RPMI8226 (cell line): ENCODE measurements at regions not wholly inside any gene's neighbourhood (a gene's known extent, or its start where the extent isn't known, plus 50 kb on each side); places are given as distances from the start of the nearest gene placed in this dataset.

Experiments used
- DNase-seq: peaks from one replicate; pipeline ENCODE4 v3.0.0-alpha.2; 2015

DNA sequence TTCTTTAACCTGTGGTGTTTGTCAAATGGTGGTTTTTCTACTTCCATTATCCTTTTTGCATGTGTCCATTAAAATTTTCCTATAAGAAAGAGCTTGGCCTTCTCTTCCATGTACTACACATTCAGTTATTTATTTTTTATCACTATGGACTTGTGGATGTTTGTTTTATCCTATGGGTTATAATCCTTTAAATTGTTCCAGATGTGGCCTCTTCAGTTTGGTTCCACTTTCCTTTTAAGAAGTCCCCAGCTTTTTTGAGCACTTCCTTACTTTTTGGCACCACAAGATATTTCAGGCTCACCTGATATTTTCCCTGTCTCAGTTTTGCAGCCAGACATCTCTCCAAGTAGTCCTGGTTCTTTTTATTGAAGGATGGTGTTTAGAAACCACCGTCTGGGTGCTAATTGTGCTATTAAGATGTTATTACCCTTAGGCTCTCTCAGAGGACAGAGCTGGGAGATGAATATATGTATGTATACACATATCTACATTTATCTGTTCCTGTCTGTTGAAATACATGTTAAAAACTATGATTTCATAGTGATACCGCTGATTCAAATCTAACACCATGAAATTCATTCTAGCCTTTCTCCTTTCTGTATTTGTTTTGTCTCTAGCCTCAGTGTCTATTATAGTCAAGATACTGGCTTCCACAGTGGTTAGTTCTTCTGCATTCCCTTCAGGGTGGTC is 408.5 kb upstream of the RGS6 start:
- no peak for DNase-seq

DNA sequence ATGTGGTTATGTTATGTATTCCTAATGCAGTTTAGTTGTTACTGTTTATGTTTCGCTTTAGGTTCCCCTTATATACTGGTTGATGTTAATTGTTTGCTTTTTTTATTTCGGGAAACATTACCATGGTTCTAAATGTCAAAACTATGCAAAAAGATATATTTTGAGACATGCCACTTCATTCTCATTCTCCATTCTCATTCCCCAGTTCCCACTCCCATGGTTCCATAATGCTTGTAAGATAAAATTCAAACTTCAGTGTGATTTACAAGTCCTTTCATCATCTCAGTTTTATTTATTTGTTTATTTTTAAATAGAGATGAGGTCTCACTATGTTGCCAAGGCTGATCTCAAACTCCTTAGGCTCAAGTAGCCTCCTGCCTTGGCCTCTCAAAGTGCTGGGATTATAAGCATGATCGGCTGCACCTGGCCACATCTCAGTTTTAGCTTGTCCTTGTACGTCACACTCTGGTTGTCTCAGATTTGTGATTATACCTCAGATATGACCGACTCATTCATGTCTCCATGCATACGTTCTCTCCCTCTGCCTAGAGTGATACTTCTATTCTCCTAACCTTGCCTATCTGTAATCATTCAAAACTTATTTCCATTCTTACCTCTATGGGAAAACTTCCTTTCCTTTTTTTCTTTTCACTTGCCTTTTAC is 407.8 kb upstream of the RGS6 start:
- DNase-seq = no peak

DNA sequence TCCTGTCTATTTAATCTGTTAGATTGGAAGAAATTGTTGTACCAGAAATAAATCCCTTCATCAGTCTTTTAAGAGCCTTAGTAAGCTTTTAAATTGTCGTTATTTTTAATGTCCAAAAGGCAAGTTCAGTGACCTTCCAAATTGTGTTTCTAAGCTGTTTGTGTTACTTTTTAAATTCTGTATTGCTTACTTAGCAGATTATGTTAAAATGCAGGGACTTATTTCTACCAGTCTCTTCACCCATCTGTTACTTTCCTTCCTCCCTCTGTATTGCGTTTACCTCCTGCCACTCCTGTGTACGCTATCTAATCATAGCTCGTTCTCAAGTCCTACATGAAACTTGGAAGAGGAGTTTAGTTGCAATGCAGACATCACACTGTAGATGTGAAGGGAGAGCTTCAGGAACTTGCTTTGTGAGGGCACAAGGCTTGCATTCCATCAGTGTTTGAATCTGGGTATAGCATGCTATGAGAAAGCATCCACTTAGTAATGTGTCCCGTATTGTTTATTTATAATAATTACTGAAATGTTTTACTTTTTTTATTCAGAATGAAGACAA is 406.5 kb upstream of the RGS6 start:
- DNase-seq = no peak

DNA sequence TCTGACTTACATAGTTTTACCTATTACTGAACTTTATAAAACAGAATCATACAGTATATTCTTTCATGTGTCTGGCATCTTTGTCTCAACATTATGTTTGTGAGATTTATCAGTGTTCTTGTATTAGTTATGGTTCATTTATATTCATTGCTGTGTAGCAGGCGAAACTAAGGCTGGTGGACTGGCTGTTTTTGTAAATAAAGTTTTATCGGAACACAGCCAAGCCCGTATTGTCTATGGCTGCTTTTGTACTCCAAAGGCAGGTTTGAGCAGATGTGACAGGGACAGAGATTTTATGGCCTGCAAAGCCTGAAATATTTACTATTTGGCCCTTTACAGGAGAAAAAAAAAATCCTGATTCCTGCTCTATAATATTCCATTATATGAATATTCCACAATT is 405.8 kb upstream of the RGS6 start:
- no peak for DNase-seq

DNA sequence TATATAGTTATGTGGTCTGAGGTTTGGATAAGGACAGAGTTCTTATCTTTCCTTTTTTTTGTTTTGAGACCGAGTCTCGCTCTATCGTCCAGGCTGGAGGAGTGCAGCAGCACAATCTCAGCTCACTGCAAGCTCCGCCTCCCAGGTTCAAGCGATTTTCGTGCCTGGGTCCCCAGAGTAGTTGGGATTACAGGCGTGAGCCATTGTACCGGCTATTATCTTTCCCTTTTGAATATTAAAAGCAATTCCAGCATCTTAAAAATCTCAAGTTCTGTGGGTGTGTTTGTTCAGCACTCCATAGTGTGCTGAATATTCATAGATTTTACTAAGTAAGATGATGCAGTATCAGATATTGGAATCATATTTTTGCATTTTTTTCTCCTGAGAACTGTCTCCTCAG is 404.4 kb upstream of the RGS6 start:
- DNase-seq = no peak

DNA sequence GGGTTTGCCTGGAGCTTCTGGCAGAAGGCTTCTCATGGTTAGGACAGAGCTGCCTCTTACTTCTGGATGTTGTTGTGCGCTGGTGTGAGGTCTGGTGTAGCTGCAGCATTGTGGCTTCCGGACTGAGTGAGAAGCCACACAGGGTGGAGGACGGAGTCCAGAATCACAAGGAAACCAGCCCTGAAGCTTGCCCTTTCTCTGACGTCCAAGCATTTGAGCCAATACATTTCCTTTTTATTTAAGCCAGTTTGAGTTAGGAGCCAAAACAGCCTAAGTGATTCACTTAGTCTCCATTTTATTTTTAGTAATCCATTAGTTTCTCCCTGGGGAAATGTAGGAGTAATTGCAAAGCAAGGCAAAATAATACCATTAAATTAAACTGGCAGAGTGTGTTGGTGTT is 402.4 kb upstream of the RGS6 start:
- no peak for DNase-seq

DNA sequence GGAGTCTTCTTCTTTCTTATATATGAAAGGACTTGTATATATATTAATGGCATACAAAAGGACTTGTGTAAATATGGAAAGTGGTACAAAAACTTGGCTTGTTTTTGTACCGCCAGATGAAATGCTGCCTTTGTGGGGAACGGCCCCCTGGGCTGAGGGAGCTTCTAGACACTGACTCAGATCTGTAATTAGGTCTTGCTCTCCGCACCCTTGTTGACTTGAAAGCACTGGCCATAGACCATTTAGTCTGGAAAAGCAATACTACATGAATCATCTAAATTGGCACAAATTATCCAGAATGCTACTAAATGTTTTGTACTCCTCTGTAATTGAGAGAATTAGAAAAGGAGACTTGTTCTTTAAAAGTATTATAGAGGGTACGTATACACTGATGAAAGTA is 399.9 kb upstream of the RGS6 start:
- no peak for DNase-seq

DNA sequence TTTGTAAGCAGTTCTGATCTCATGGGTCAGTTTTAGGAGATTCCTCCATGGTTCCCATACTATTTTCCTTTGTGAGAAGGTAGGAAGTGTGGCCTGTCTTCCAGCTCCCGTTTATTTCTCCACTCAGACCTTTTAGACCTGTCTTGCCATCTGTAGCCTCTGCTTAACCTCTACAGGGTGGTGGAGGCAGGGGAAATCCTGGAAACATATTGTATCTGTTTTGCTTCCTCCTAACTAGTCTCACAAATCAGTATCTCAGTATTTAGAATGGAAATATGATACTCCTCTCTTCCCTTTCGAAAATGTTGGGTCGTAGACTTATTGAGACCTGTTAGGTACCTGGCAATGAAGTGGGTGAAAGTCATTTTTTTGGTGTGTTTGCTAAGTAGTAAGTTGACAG is 399.4 kb upstream of the RGS6 start:
- no peak for DNase-seq

DNA sequence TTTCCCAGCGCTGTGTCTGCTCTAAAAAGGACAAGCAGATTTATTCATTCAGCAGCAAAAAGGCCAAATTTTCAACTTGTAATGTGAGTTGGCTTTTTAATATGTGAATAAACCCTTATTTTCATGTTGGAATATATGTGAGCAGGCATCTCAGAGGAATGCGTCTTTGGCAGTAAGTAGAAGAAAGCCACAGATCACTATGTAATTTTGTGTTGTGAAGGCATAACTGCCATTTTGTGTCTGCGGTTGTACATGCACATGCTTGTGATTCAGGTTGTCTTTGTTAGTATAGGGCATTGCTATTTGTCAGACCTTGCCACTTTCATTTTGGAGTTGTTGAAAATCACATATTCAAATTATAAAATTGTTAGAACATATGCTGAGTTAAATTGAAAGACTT is 398.8 kb upstream of the RGS6 start:
- no peak for DNase-seq

DNA sequence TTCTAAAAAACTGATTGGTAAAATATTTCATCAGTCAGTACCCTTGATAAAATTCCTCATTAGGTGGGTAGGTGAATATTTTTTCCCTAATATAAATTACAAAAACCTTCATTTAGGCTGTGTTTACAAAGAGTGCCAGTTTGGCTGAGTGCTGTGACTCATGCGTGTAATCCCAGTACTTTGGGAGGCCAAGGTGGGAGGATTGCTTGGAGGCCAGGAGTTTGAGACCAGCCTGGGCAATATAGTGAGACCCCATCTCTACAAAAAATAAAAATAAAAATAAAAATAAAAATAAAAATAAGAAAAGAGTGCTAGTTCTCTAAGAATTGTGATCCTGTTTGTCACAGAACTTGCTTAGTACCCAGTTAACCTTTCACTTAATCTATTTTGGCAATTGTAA is 398.4 kb upstream of the RGS6 start:
- no peak for DNase-seq

DNA sequence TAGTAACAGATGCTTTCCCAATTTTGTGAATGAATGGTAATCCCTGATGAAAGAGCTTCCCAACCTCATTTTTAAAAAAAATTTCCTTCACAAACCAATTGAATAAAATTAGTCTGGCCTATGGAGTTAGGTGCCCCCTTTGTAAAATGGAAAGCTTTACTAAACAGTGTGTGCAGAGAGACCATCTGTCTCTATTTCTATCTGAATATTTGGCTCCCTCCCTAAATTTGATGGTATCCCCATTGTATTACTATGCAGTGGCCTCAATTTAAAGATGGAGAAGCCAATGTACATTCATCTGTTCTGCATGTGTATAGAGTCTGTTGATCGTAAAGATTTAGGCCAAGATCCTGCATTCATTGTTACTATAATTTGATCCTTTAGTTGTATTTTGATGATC is 397.7 kb upstream of the RGS6 start:
- DNase-seq = no peak

DNA sequence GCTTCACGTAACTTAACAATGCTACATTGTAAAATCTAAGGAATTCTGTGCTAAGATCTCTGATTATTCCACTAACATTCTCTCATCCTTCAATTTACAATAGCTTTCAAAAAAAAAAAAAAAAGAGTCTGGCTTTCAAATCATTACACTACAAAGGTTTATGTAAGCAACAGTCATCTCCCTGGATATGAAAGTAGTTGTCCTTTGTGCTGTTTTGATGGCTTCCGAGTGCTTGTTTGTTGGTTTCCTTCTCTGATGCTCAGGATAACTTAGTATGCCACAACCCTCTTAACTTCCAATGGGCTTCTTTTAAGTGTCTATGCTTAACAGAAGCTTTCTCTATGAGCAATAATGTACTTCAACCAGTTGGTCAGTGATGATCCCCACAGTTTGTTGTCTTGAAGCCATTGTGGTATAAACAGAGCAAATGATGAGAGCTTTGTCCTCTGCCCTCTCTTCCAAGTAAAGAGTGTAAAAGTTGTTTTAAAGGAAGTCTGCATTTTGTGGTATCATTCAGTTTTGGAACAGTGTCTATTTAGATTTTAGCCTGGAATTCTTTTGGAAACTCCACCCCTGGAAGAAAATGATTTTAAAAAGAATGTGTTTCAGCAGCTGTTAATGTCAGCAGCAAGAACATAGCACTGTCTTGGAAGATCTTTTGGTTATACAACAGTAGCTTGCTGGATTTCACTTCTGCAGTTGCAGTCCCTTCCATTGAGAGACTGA is 396.1 kb upstream of the RGS6 start:
- no peak for DNase-seq

DNA sequence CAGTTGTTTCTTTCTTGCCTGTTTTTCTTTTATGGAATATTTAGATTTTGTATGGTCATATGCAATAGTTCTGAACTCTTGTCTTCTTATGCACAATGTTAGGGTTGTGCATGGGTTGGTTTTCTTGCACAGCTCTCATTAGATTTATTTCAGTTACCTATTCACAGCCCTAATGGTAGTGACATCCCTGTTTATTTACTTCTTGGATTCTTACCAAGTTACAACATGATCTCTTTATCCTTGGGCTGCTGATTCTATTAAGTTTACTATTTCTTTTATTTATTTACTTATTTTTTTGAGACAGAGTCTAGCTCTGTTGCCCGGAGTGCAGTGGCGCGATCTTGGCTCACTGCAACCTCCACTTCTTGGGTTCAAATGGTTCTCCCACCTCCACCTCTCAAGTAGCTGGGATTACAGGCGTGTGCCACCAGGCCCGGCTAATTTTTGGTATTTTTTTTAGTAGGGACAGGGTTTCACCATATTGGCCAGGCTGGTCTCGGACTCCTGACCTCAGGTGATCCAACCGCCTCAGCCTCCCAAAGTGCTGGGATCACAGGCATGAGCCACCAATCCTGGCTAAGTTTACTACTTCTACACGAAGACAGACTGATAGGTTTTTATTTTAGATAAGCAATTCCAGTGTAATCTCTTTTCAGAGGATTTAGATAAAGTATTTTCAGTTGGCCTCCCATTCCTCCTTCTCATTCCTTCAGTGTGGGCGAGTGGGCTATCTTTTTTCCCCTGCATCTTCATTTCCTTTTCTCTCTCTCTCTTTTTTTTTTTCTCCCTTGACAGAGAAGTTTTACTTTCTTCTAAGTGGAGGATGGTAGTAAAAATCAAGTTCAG is 395.1 kb upstream of the RGS6 start:
- no peak for DNase-seq

DNA sequence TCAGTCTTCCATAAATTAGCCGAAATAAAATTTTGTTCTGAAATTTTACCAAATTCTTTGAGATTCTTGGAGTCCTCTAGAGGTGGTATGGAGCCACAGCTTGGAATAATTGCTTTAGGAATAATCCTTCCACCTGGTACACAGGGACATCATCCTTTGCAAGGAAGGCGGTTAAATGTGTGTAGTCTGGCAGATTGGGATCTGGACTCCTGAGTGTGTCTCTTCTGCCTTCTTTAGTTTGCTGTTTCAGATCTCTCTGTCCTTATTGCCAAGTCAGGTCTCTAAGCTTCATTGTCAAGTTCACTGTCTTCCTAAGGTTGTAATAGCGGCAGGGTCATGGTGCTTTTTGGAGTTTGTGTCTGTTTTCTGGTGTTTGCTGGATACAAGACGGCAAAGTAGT is 393.9 kb upstream of the RGS6 start:
- DNase-seq = no peak

DNA sequence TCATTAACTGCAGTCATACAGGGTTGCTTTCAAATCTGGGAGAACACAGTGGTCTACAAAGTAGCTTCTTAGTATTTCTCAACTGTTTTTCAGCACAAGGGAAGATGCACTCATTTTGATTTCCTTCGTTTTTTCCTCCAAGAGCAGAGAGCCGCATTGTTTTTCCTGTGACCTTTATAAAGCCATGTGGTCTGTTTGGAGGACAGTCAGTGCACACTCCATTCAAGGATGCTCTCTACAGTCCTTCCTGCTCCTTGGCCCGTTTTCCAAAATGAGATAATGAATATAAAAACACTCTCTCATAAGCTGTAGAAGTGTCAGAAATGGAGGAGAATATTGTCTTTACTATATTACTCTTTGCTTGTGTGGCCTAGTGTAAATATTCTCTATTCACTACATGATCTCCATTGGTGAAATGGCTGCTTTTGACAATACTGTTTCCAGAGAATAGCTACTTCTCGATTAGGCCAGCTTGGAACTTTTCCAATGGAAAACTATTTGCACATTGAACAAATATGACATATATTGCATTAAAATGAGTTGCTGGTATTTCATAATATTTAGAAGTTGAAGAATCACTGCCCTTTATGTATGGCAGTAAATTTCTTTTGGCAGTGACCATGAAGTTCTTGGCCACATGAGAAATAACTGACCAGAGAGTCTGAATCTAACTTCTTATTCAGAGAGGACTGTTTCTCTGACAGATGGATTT is 393.1 kb upstream of the RGS6 start:
- no peak for DNase-seq

DNA sequence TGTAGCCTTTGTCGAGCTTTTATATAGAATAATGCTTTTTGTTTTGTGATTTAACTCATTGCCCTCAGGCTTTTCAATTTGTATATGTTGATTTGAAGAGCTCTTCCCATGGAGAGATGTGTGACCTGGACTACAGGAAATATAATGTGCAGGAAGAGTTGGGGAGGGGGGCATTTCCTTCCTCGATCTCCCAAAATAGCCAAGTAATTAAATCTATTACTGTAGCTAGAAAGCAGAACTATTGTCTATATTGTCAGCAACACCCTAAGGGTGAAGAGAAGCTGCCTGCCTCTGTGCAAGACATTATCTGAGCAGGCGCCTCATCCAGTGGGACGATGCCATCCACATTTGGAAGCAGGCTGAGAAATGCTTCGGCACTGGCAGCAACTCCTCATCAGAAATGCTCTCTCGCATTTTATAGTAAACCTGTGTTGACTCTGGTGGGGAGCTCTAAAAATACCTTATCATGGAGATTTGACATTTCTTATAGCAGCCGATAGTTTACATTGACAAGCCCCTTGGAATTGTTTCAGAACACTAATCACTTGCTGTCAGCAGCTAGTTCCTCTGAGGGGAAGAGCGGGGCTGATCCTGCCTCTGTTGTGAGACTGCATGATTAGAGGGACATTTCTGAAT is 392.5 kb upstream of the RGS6 start:
- DNase-seq = no peak

DNA sequence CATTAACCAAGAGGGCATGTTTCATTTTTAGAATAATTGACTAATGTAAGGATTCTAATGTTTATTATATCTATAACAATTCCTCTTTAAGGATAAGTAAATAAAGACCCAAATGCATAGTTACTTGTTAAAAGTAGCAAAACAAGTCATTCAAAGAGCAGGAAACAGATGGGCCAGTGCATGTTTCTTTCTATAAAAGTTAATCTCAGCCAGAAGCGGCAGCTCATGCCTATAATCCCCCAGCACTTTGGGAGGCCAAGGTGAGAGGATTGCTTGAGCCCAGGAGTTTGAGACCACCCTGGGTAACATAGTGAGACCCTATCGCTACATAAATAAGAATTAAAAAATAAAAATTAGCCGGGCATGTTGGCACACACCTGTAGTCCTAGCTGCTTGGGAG is 391.0 kb upstream of the RGS6 start:
- DNase-seq = no peak

DNA sequence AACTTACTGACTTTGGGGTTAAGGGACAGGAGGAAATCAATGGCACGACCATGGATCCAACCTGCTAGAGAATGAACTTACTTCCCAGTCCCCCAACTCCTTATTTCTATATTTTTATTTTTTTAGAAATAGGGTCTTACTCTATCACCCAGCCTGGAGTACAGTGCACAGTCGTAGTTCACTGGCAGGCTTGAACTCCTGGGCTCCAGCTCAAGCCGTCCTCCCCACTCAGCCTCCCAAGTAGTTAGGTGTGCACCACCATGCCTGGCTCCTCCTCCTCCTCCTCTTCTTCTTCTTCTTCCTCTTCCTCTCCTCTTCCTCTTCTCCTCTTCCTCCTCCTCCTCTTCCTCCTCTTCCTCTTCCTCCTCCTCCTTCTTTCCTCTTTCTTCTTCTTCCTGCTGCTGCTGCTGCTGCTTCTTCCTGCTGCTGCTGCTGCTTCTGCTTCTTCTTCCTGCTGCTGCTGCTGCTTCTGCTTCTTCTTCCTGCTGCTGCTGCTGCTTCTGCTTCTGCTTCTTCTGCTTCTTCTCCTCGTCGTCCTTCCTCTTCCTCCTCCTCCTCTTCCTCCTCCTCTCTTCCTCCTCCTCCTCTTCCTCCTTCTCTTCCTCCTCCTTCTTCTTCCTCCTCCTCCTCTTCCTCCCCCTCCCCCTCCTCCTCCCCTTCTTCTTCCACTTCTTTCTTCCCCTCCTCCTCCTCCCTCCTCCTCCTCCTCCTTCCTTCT is 390.1 kb upstream of the RGS6 start:
- DNase-seq = no peak

DNA sequence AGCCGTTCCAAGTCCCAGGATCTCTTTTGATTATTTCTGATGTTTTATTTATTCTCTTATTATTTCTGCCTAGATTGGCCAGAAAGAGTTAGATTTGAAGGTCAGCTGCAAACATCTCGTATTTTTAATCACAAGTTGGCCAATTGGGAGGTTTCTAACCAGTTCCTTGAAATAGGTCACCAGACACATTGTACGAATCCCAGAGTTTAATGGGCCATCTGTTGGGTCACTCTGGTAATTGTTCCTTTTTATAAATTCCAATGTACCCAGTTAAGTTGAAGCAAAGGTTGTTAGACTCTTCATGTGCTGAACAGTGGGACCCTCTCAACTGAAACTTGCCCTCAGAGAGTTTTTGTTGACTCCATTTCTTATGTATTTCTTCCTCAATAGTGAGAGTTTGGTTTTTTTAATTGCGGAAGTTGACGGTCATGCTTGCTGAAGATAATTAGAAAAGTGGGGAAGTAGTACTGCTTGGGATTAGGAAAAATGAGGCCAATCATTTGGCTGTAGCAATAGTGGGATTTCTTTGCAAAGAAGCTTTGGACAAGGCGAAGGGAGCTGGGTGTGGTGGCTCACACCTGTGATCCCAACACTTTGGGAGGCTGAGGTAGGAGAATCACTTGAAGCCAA is 382.7 kb upstream of the RGS6 start:
- no peak for DNase-seq

DNA sequence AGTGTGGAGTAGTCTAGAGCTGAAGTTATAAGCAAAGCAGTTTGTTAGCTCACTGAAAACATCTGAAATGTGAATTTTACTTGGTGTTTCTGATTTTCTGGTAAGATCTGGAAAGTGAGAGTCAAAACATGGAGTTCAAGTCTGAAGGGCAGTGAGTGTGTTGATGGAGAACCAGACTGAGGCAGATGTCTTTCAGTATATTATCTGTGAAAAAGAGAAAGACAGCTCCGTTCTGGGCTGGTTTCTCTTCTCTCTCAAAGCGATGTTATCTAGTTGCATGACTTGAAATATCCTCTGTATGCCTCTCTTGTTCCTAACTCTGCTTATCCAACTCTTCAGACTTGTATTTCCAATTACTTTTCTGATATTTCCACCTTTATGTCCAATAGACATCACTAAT is 381.9 kb upstream of the RGS6 start:
- no peak for DNase-seq
